Cardiac septum (tissue), 1 donor: ENCODE measurements at regions not wholly inside any gene's neighbourhood (a gene's known extent, or its start where the extent isn't known, plus 50 kb on each side); places are given as distances from the start of the nearest gene placed in this dataset.

Source experiments
- DNase-seq: peaks from one replicate; pipeline ENCODE4 v3.0.0-alpha.2; 2020; ENCODE audit warnings: low spot score
- intact Hi-C: fragments of 100-400 bp; cut with DNase I; formaldehyde crosslinking; loops from one replicate; pipeline ENCODE4 v1.14.0; 2022
- donor health status: DM: no; HTN: no; CAD: no.

DNA sequence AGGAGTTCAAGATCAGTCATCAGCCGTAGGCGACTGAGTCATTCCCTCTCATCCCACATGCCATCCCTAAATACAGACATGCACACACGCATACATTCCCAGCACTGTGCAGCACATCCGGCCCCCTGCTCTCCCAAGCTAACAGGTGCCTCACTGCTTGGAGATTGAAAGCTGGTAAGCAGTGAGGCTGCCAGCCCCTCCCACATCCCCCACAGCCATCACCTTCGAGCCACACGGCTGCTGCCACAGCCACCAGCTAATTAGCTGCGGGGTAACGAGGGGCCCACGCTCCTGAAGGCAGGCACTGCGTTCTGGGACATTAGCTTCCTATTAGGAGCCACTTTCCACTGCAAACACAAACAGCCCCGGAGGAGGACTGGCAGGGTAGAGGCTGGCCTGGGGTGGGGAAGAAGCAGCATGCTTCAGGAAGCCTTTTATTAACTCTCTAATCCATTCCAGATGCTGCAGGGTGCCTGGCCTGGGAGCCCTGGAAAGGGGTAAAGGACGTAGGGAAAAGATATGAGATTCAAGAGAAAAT, 179.6 kb downstream of the CCT6B start:
- intact Hi-C loops, result no loop called here

DNA sequence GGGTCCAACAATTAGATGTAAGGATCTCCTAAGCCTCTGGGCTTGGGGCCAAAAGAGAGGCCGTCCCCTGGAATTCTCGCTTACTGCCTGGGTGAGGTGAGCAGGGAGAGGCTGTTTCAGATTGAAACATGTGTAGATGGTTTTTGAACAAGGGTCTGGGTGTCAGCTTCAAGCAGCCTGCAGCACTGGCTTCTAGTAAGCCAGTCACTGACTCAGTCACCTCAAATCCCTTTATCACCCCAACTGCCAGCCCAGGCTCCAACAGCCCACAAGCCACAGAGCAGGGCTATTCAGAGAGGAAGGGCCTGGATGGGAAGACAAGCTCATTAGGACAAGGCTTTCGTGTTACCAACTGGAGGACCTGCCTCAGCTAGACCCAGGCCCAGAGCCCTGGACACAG, 180.2 kb downstream of the CCT6B start:
- no peak for DNase-seq
- intact Hi-C loops, result no loop called here

More for the DNA sequence above, 179.6 kb downstream of the CCT6B start:
- no peak for DNase-seq

DNA sequence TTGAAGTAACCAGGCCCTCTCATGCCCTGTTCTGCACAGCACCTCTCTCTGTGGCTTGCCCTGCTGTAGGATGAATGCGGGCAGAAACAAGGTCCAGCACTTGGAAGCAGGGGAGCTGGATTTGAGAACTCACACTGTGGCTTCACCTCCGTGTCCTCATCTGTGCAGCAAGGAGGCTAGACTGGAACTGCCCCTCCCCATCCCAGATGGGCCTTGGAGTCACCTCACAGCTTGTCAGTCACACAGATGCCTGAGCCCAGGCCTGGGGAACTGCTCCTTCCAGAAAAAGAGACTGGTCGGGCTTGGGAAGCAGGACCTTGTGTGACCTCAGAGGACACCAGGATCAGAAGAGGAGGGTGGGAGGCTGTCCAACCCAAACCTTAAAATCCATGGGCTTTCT, 180.8 kb downstream of the CCT6B start:
- intact Hi-C loops, result no loop called here
- no peak for DNase-seq

DNA sequence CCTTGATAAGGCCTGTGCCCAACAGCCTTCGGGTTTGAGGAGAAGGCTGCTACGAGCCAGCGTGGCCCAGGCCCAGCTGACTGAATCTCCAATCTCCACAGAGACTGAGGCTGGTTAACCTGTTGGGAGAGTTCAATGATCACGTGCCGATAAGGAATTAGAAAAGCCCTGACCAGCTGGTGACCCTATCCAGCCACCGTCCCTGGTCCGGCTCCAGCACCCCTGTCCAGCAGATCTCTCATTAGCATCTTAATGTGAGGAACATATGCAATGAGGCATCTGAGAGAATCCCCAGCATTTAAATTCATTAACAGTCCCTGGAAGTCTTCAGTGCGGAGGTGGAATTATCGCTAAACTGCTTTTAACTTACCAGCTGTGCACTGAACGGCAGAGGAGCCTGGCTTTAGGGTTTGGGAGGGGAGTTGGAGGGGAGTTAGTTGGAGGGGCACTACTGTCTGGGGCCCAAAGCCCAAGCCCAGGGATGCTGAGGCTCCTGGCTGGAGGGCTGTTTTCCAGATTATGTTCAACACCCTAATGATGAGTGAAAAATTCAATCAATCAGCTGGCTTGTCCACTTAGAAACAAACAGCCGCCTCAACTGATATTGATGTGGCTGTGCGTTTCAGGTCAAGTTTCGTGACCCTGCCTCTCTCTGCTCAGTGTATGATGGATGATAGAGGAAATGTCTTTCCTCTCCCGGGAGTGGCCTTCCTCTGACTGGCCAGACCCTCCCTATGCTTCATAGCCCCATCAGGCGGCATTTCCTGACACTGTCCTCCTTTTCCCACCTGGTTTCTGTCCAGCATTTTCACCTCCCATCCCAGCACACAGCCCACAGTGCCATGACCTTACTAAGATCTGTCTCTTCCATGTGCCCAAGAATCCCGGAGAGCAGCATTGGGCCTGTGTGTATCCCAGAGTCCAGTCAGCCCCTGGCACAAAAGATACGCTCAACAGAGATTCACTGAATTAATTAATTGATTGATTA, 184.5 kb downstream of the CCT6B start:
- no peak for DNase-seq
- intact Hi-C loops, result no loop called here

DNA sequence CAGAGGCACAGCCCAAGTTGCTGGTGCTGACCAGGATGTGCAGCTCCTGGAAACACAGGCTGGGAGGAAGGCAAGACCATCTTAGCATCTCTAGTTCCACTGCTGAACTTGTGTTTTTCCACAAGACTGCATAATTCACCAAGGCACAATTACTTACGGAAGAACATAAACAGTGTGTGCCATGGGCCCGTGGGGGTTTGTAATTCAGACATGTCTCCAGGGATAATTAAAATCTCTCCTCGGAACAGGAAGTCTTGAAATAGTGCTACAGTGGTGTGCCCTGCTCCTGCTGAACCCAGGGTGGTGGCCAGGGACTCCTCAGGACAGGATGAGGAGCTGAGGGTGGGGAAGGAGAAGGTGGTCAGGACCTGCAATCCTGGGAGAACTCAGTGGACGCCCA, 188.2 kb downstream of the CCT6B start:
- no peak for DNase-seq
- intact Hi-C loops, result no loop called here

DNA sequence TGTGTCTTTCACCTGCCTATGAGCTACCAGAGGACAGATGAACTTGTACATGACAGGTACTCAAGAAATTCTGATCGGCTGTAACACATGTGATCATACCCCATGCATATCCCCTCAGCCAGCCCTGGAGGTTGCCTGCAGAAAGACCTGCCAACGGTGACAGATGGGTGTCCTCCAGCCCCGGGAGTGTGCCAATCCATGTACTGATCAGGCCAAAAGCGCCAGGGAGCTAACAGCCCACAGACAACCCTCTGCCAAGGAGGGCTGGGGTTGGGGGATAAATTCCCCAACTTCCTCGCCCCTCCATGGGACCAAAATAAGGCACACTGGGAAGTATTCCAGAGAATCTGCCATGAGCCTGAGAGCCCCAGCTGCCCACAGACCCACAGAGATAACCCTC, 189.4 kb downstream of the CCT6B start:
- DNase-seq, result no peak
- intact Hi-C loops, result no loop called here

DNA sequence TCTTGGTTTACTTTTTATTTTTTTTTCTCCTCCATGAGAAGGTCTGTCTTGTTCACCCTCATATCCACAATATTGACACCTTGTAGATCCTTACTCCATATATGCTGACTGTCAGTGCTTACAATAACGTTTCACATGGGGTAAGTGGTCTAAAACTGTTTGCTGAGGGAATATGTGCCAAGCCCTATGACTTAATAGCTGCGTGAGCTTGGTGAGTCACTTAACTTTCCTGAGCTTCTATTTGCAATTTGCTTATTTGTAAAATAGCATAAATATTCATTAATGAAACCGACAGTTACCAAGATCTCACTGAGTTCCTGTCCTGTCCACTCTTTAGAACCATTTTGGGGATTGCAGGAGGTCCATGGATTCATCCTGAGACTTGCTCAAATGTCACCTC, 190.7 kb downstream of the CCT6B start:
- intact Hi-C loops, result no loop called here
- no peak for DNase-seq

DNA sequence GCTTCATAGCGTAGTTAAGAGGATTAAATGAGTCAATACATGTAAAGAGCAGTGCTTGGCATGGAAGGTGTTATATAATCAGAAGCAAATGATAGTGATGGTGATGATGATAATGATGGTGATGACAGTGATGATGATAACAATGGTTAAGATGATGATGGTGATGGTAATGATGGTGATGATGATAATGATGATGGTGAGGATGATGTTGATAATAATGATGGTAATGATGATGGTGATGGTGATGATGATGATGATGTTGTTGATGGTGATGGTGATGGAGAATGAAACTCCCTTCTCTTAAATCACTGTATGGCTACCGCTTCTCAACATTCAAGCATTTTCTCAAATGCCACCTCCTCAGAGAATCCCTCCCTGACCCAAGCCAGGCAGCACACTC, 190.5 kb downstream of the TMEM132E start:
- intact Hi-C loops, result no loop called here
- DNase-seq, result no peak

DNA sequence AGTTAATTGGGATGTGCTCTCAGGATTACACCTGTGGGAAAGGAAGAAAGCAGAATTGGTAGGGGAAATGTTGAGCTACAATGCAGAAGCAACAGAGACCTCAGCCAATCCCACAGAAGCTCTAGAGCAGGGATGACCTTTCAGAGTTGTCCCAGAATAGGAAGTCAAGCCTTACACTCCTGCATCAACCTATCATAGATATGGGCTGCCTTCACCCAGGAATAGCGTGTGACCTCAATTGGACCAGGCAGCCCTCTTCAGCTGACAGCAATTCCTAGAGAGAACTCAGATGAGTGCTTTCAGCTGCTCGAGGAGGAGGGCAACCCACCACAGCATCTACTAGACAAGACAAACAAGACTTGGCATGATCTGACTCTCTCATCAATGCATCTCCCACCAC, 189.7 kb downstream of the TMEM132E start:
- intact Hi-C loops, result no loop called here
- DNase-seq, result peak; percentile 41

DNA sequence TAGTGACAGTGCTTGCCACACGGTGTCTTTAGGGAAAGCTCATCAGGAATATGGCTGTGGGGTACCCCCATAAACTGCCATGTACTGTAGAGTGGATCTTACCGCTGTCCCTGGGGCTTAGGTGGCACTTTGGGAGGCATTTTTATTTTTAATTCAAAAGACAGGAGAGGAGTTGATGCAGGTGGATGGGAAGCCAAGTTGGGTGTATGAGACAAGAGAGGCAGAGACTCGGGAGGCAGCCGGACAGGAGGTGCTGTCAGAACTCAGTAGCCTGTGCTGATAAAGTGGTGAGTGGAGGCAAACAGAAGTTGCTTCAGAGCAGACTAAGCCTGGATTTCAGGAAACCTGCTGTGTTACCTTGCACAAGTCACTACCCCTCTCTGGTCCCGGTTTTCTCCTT, 185.9 kb downstream of the TMEM132E start:
- peak; percentile 39 for DNase-seq
- intact Hi-C loops, result no loop called here

DNA sequence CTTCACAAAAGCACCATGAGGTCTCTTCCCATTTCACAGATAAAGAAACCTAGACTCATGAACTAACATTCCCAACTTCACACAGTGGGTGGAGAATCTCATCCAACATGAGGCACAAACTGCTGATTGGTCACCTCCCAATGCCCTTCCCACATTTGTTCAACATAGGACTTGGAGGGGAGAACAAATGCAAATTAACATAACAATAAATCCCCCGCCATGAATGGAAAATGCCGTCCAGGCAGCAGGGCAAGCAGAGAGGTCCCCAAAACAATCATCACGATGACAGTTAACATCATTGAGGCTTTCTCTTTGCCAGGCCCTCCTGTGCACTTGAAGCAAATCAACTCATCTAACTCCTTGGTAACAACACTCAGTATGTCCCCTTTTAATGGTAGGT, 185.3 kb downstream of the TMEM132E start:
- DNase-seq, result peak; percentile 55
- intact Hi-C loops, result no loop called here

DNA sequence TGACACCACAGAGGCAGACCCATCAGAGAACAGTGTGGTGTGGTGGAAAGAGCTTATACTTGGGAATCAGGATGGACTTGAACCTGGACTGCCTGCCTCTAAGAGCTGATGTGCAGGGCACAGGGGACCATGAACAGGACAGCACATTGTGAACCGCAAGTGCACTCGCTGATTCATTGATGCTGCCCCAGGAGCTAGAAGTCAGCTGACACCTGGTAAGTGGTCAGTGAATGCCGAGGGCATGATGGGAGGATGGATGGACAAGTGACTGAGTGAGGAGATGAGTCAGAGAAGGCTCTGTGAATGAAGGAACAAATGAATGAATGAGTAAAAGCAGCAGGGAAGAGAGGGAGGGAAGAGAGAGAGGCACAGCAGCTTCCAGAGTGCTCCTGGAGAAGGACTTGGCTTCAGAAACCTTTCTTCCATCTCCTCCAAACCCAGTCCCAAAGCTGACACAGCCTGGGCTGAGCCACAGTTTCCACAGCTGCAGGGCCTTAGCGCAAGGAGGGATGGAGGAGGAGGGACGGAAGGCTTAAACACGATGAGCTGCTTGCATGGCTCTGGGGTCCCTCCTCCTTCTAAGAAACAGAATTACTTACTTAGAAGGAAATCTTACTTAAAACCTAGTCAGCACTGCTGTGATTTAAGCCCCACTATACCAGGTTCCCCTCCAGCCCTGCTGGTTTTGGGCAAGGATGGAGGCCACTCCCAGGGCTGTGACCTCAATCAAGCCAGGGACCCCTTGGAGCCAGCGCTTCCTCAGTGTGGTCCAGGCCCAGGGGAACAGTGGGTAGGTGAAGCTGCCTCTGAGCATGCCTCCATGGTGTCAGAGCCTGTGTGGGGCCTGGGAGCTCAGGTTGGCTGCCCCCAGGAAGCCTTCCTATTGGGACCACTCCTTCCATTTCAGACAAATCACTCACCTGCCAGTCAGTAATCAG, 184.6 kb downstream of the TMEM132E start:
- intact Hi-C loops, result no loop called here

DNA sequence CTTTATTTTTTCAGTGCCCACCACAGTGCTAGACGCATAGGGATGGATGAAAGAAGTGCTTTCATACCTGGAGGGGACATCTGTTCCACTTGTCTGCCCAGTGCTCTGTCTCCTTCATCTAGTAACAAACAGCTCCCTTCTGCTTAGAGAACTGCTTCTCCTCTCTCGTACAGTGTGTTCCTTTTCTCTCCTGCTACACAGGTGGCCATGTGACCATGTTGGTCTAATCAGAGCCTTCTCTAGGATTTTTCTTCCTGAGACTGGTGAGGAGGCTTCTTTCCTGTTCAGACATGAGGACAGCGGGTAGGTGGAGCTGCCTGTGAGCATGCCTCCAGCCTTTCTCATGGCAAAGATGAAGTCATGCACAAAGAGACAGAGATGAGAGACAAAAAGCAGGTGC, 182.7 kb downstream of the TMEM132E start:
- intact Hi-C loops, result no loop called here
- DNase-seq, result peak; percentile 26

More for the DNA sequence above, 184.6 kb downstream of the TMEM132E start:
- DNase-seq, result peak; percentile 70

DNA sequence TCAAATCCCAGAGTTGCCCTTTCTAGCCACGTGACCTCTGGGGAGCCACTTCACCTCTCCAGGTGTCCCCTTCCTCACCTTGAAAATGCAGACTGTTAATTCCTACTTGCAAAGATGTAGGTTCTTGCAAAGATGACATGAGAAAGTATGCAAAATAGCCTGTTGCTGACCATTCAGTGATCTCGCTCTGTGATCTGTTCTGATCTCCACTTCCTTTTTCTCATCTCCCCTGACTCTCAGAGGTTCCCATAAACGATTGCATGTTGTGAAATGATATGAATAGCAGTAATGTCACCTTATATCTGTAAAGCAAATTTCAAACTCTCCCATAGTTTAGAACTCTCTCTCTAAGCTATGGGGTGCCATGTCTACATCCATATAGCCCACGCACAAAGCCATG, 182.3 kb downstream of the TMEM132E start:
- intact Hi-C loops, result no loop called here
- DNase-seq, result peak; percentile 31

DNA sequence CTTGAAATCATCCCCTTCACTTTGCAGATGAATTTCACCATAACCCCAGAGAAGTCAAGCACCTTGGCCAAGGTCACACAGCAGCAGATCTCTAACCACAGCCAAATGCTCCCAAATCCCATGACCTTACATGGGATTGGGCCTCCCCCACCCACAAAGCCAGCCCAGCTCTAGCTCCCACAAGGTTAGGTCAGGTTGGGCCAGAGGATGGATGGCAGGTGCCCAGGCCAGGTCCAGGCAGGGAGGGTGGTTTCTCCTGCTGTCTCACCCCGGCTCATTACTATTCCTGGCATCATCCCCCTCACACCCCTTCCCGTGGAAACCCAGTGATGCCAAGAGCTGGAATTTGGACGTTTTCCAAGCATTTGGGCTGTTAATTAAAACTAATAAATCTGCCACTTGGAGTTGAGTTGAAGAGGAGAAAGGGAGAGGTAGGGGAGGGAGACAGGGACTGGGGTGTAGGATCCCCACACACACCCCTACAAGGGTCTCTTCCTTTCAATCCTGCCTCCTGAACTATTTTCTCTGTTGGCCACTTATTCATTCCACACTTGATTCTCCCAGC, 181.6 kb downstream of the TMEM132E start:
- intact Hi-C loops, result no loop called here

DNA sequence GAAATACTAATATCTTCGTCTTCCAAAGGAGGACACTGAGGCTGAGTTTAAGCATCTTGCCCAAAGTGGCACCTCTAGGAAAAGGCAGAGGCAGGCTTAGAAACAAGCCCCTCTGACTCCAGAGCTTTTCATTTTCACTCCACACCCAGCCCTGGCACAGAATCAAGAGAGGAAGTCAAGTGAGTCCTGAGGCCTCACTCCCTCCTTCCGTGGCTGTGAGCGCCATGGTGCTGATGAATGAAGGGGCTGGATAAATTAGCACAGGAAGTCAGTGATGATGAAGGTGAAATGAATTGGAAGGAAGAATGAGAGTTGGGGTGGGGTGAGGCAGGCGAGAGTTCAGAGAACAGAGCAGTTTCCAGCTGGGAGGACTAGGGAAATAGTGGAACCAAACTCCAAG, 179.3 kb downstream of the TMEM132E start:
- DNase-seq, result peak; percentile 15
- intact Hi-C loops, result no loop called here

More for the DNA sequence above, 181.6 kb downstream of the TMEM132E start:
- DNase-seq, result peak; percentile 33

DNA sequence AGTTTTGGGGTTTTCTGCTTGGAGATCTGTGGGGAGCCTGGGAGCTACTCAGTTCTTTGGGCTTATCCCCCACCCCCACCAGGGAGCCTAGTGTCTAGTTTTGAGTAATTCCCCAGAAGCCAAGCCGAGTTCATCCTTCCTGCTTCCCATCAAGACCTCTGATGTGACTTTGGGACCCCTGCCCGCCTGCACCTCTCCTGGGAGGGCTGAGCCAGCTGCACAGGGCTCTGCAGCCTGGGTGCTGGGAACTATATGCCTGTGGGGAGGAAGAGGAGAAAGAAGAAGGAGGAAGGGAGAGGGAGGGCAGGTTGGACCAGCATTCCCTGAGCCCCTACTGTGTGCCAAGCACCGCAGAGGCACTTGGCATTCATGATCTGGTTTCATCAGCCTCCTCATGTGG, 178.9 kb downstream of the TMEM132E start:
- intact Hi-C loops, result no loop called here

DNA sequence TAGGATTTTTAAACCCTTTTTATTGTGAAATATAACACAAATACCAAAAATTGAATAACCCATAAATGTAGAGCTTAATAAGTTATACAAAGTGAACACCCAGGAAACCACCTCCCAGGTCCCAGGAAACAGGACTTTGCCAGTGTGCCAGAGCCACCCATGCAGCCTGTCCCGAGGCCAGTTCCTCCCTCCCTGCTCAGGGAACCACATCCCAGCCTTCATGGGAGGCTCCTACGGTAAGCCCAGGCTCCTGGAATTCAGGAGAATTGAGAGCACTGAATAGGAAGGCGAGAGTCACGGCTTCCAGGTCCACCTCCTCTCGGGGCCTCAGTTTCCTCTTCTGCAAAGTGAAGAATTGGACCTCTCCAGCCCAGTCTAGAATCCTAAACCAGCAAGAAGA, 178.2 kb downstream of the TMEM132E start:
- intact Hi-C loops, result no loop called here
- DNase-seq, result peak; percentile 35

More for the DNA sequence above, 178.9 kb downstream of the TMEM132E start:
- DNase-seq, result peak; percentile 7

DNA sequence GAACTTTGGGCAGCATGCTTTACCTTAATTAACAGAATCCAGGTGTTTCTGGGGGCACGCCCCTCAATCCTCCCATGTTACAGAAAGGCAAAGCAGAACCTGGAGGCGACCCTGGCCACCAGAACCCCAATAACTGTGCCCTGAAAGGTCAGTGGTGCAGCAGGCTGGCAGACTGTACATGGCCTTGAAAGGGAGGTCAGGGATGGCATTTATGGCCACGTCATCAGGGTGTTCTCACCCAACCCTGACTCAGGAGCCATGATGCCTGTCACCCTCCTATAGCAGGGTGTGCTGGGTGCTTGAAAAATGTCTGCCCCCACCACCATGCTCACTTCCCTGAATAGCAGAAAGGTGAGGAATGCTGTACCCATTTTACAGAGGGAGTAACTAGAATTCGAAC, 177.7 kb downstream of the TMEM132E start:
- intact Hi-C loops, result no loop called here

DNA sequence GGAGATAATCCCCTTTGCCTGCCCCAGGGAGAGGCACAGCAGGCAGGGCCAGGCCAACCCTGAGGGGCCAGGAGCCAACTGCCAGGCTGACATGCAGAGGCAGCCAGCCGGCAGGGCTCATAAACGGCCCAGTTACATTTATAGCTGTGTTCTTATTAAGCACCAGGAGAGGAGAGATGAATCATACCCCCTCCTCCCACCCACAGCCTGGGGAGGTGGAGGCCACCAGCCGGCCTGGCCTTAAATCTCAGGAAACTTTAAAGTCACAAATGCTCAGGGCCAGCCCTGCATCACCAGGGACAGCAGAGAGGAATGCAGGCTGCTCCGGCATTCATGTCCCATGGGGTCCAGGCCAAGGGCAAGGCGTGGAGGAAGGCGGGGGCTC, 177.2 kb downstream of the TMEM132E start:
- intact Hi-C loops, result no loop called here

More for the DNA sequence above, 177.7 kb downstream of the TMEM132E start:
- DNase-seq, result peak; percentile 7

More for the DNA sequence above, 177.2 kb downstream of the TMEM132E start:
- DNase-seq, result peak; percentile 73
